Esophagus squamous epithelium (tissue), 5 donors: ENCODE measurements at regions not wholly inside any gene's neighbourhood (a gene's known extent, or its start where the extent isn't known, plus 50 kb on each side); places are given as distances from the start of the nearest gene placed in this dataset.

Experiments used
- DNase-seq: peaks from one replicate; lab custom pipeline; 2025; lab: John Stamatoyannopoulos, UW
- H3K27ac ChIP-seq, 4 donors: fragments of 200-600 bp; sonication (generic); one replicate each; pipeline ENCODE4 v1.5.1; 2016 to 2019; ENCODE audit warnings: mild to moderate bottlenecking in 1 of 4
- H3K27me3 ChIP-seq, 4 donors: fragments of 200-600 bp; sonication (generic); 1 replicate in 3 of 4; 2 replicates in 1 of 4; pipeline versions ENCODE4 v1.5.1 to v1.6.0; 2017 to 2021; ENCODE audit warnings: antibody characterized with exemption in 1 of 4
- H3K36me3 ChIP-seq, 3 donors: fragments of 200-600 bp; sonication (generic); one replicate each; pipeline ENCODE4 v1.5.1; 2016 to 2019
- H3K4me1 ChIP-seq, 3 donors: fragments of 200-600 bp; sonication (generic); one replicate each; pipeline ENCODE4 v1.5.1; 2017 to 2019
- H3K4me3 ChIP-seq, 4 donors: fragments of 200-600 bp; sonication (generic); 1 replicate in 3 of 4; 2 replicates in 1 of 4; pipeline ENCODE4 v1.5.1; 2016 to 2019; ENCODE audit warnings: mild to moderate bottlenecking in 2 of 4, moderate library complexity in 1 of 4
- H3K9me3 ChIP-seq, 3 donors: fragments of 200-600 bp; sonication (generic); one replicate each; pipeline ENCODE4 v1.5.1; 2016 to 2019
- CTCF ChIP-seq, 6 experiments: fragments of 450-650 bp in 4 of 6; fragments of 200-600 bp in 2 of 6; sonication (generic) in 2 of 6; IDR thresholded peaks; one replicate each; pipeline ENCODE4 v1.5.1; 2016 to 2019; ENCODE audit warnings: antibody characterized with exemption in 6 of 6, mild to moderate bottlenecking in 4 of 6, moderate library complexity in 4 of 6
- POLR2A ChIP-seq, 4 donors: fragments of 450-650 bp; IDR thresholded peaks; one replicate each; pipeline ENCODE4 v1.6.1; 2017; ENCODE audit warnings: antibody characterized with exemption in 4 of 4, mild to moderate bottlenecking in 4 of 4, moderate library complexity in 3 of 4
- WGBS, 2 donors: methylation state at CpG; one replicate each; pipeline ENCODE4 v1.1.5; 2018; 5-methylcytosine and 5-hydroxymethylcytosine counted together
- intact Hi-C: fragments of 100-400 bp; cut with DNase I; formaldehyde crosslinking; loops from one replicate; pipeline ENCODE4 v1.15.0; 2022
- donor health status: DM: yes; HTN: yes; CAD: no.

- Histone ChIP-seq H3K27me3 (no peaks in the 10 kb centered on the region), H3K27ac (no peak overlapping the region), H3K36me3 (no peaks in the 10 kb centered on the region), H3K4me1 (no peaks in the 10 kb centered on the region), H3K4me3 (no peak overlapping the region), H3K9me3 (no peaks in the 10 kb centered on the region)
- intact Hi-C loops: no loop called here
- TF ChIP-seq CTCF (IDR thresholded peaks at IDR 0.05): no peak
- no peak for TF ChIP-seq POLR2A (IDR thresholded peaks at IDR 0.05)
- DNase-seq: no peak
- WGBS, 2 donors: 30 to 69% methylated on average over 6 of the region's 6 CpGs
Measured at GRCh38 chr5:74182603-74183002, 457.9 kb downstream of the ENC1 start.

DNA sequence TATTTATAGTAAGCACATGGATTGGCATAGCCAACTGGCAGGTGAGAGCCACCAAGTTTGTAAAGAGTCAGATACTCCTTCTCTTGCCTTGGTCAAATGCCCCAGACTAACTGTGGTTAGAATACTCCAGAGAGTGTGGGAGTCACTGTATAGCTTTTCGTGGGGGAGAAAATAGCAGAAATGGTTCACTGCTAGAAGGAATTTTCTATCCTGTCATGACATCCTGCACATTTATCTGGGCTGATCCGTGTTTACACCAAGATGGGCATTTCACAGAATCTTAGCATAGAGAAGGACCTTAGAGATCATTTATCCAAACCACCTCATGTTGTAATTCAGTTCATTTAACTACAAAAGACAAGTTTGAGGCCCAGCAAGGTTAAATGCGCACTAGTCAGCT lies 460.8 kb downstream of the ENC1 start:
- no peak overlapping the region for H3K4me3 ChIP-seq
- intact Hi-C loops: no loop called here
- WGBS, 2 donors: 82 to 92% methylated on average over 3 of the region's 3 CpGs
- H3K27ac ChIP-seq: no peak overlapping the region
- no peaks in the 10 kb centered on the region for H3K36me3 ChIP-seq
- no peaks in the 10 kb centered on the region for H3K27me3 ChIP-seq
- no peak for DNase-seq
- no peaks in the 10 kb centered on the region for H3K4me1 ChIP-seq
- H3K9me3 ChIP-seq: no peaks in the 10 kb centered on the region
- TF ChIP-seq CTCF (IDR thresholded peaks at IDR 0.05) (no peak), POLR2A (IDR thresholded peaks at IDR 0.05) (no peak)

- TF ChIP-seq POLR2A (IDR thresholded peaks at IDR 0.05) (no peak), CTCF (IDR thresholded peaks at IDR 0.05) (no peak)
- 53 to 59% methylated on average over 2 of the region's 2 CpGs for WGBS, 2 donors
- intact Hi-C loops: no loop called here
- no peak overlapping the region for H3K27ac ChIP-seq
- H3K9me3 ChIP-seq: no peaks in the 10 kb centered on the region
- no peaks in the 10 kb centered on the region for H3K27me3 ChIP-seq
- no peak for DNase-seq
- H3K36me3 ChIP-seq: no peaks in the 10 kb centered on the region
- H3K4me1 ChIP-seq: no peaks in the 10 kb centered on the region
- H3K4me3 ChIP-seq: no peak overlapping the region
Measured at GRCh38 chr5:74179179-74179578, 461.3 kb downstream of the ENC1 start.

- H3K36me3 ChIP-seq: no peaks in the 10 kb centered on the region
- no peaks in the 10 kb centered on the region for H3K27me3 ChIP-seq
- intact Hi-C loops: no loop called here
- TF ChIP-seq CTCF (IDR thresholded peaks at IDR 0.05) (no peak), POLR2A (IDR thresholded peaks at IDR 0.05) (no peak)
- WGBS, 2 donors: 75 to 92% methylated on average over 3 of the region's 3 CpGs
- no peak overlapping the region for H3K27ac ChIP-seq
- no peaks in the 10 kb centered on the region for H3K4me1 ChIP-seq
- H3K9me3 ChIP-seq: no peaks in the 10 kb centered on the region
- no peak overlapping the region for H3K4me3 ChIP-seq
- DNase-seq: no peak
Measured at GRCh38 chr5:74177961-74178360, 462.6 kb downstream of the ENC1 start.

DNA sequence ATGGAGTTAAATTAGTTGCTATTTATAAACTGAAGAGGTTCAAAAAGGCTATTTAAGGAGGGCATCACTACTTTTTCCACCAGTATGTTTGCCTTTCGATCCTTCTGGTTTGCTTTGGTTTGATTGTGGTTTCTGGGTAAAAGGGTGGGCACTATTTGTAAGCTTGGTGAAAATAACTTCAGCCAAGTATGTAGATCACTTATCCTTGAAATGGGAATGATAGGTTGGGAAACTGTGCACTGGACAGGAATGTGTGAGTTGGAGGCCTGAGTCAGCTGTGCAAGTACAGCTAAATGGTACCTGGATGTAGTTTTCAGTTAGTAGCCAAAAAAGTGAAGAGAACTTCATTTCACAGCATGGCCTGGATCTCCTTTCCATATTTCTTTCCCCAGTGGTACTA lies 466.2 kb downstream of the ENC1 start:
- H3K36me3 ChIP-seq: no peaks in the 10 kb centered on the region
- no peaks in the 10 kb centered on the region for H3K9me3 ChIP-seq
- no peak overlapping the region for H3K27ac ChIP-seq
- no peaks in the 10 kb centered on the region for H3K4me1 ChIP-seq
- no peak for DNase-seq
- H3K4me3 ChIP-seq: no peak overlapping the region
- H3K27me3 ChIP-seq: no peaks in the 10 kb centered on the region
- WGBS, 2 donors: 67 to 78% methylated on average over 1 of the region's 1 CpG
- TF ChIP-seq CTCF (IDR thresholded peaks at IDR 0.05) (no peak), POLR2A (IDR thresholded peaks at IDR 0.05) (no peak)
- intact Hi-C loops: no loop called here
